H1 (cell line): ENCODE measurements at regions not wholly inside any gene's neighbourhood (a gene's known extent, or its start where the extent isn't known, plus 50 kb on each side); places are given as distances from the start of the nearest gene placed in this dataset.

Experiments used
- CBX8 ChIP-seq: fragments of 300-800, 300-1000 bp; sonication (generic); IDR thresholded peaks from 2 replicates; pipeline ENCODE4 v1.7.1; 2016; ENCODE audit warnings: low read depth, low read length, borderline replicate concordance
- E2F6 ChIP-seq: IDR thresholded peaks from 2 replicates; pipeline ENCODE4 v1.6.1; 2012; ENCODE audit warnings: inconsistent platforms
- RFX5 ChIP-seq: IDR thresholded peaks from 2 replicates; pipeline ENCODE4 v1.6.1; 2011; ENCODE audit warnings: low read depth, low read length, improper control_type of control experiment, borderline replicate concordance

GRCh38 chr7:25642849-25643248, 414.6 kb upstream of the NPVF start (continued):
- TF ChIP-seq E2F6 (no peak), RFX5 (no peak), CBX8 (no peak)
